ENCODE measurements at regions not wholly inside any gene's neighbourhood (a gene's known extent, or its start where the extent isn't known, plus 50 kb on each side); places are given as distances from the start of the nearest gene placed in this dataset.

DNA sequence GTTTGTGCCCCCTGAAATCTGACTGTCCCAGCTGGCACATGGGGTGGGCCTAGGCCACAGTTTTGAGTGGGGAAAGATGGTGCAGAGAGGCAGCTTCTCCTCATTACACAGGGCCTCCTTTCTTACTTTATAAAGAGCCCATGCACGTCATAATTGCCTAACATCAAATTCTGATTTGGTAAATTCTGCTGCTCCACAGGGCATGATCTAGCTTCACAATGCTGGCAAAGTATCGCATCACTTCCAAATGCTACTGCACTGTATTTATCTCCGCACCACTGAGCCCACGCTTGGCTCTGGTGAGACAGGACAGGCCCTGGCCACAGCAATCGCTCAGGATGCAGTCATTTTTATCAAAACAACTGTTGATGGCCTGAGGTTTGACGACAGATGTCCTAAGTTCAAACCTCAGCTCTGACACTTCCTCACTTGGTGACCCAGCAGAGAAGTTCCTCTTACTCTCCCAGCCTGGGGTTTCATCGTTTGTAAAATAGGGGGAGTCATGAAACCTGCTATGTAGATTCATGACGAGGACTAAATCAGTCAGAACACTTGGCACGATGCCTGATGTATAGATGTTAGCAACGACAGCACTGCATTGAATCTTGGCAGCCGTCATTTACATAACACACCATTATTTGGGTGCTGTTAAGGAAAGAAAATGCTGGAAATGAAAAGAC, 187.9 kb downstream of the TTLL2 start:
- no peak for DNase-seq
- H3K27ac ChIP-seq, result no peak overlapping the region
- no peaks in the 10 kb centered on the region for H3K9me3 ChIP-seq
- intact Hi-C loops (cut with DNase I; ENCODE audit: low total_unique reads) (no loop called here), in situ Hi-C loops (cut with MboI; ENCODE audit: low sequenced_read_pairs in 4 of 4) (no loop called here)
- H3K36me3 ChIP-seq, result no peaks in the 10 kb centered on the region
- no peak for TF ChIP-seq CTCF (IDR thresholded peaks at IDR 0.05 in 4 of 5, conservative IDR thresholded peaks at IDR 0.05 in 1 of 5)
- TF ChIP-seq POLR2A (IDR thresholded peaks at IDR 0.05), result no peak
- H3K4me3 ChIP-seq, result no peak overlapping the region
- H3K27me3 ChIP-seq, result peaks cover 0 to 7% (median 4%) of the 10 kb centered on the region in 3 donors
- no peaks in the 10 kb centered on the region for H3K4me1 ChIP-seq
- no peak for ATAC-seq

DNA sequence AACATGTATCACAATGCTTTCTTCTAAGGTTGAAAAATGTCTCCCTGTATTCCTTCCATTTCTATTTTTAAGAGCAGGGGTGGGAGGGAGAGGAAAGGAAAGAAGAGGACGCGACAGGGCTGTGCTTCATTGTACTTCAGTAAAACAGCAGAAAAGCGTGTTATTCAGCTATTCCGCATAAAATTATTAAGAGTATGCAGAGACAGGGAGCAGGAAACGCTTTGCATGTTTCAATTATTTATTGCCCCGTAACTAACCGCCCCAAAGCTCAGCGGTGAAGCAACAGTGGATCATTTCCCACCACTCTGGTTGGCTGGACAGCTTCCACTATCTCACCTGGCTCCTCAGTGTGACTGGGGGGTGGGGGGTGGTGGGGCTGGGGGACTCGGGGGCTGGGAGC, 188.9 kb downstream of the TTLL2 start:
- in situ Hi-C loops (cut with MboI; ENCODE audit: low sequenced_read_pairs in 4 of 4), result no loop called here
- H3K4me3 ChIP-seq, result no peak overlapping the region
- no peaks in the 10 kb centered on the region for H3K4me1 ChIP-seq
- no peak for ATAC-seq
- peaks cover 0 to 7% (median 4%) of the 10 kb centered on the region in 3 donors for H3K27me3 ChIP-seq
- no peak for DNase-seq
- TF ChIP-seq CTCF (IDR thresholded peaks at IDR 0.05 in 4 of 5, conservative IDR thresholded peaks at IDR 0.05 in 1 of 5) (no peak), POLR2A (IDR thresholded peaks at IDR 0.05) (no peak)
- intact Hi-C loops (cut with DNase I; ENCODE audit: low total_unique reads), result no loop called here
- H3K36me3 ChIP-seq, result no peaks in the 10 kb centered on the region
- H3K27ac ChIP-seq, result no peak overlapping the region
- no peaks in the 10 kb centered on the region for H3K9me3 ChIP-seq

DNA sequence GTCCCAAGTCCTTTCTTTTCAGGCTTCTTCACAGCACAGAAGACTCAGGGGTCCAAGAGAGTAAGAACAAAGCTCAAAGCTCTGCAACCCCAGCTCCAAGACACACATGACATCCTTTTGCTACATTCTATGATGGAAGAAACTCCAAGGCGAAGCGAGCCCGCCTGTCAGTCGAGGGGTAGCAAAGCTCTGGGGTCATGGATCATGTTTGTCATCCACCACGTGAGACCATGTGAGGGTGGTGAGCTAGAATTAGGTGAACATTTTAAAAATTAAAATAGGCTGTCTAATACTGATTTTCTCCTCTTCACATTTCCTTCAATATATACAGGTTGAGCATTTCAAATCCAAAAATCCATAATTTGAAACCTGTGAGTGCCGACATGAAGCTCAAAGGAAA, 189.6 kb downstream of the TTLL2 start:
- TF ChIP-seq CTCF (IDR thresholded peaks at IDR 0.05 in 4 of 5, conservative IDR thresholded peaks at IDR 0.05 in 1 of 5), result no peak
- no peak for TF ChIP-seq POLR2A (IDR thresholded peaks at IDR 0.05)
- Histone ChIP-seq H3K9me3 (no peaks in the 10 kb centered on the region), H3K27me3 (peaks cover 0 to 4% (median 4%) of the 10 kb centered on the region in 3 donors), H3K36me3 (no peaks in the 10 kb centered on the region), H3K27ac (no peak overlapping the region), H3K4me3 (no peak overlapping the region), H3K4me1 (no peaks in the 10 kb centered on the region)
- no peak for DNase-seq
- no peak for ATAC-seq
- in situ Hi-C loops (cut with MboI; ENCODE audit: low sequenced_read_pairs in 4 of 4), result no loop called here
- intact Hi-C loops (cut with DNase I; ENCODE audit: low total_unique reads), result no loop called here

- no peak overlapping the region for H3K27ac ChIP-seq
- no peak for ATAC-seq
- in situ Hi-C loops (cut with MboI; ENCODE audit: low sequenced_read_pairs in 4 of 4), result no loop called here
- no peaks in the 10 kb centered on the region for H3K27me3 ChIP-seq
- no peak for TF ChIP-seq CTCF (IDR thresholded peaks at IDR 0.05 in 4 of 5, conservative IDR thresholded peaks at IDR 0.05 in 1 of 5)
- TF ChIP-seq POLR2A (IDR thresholded peaks at IDR 0.05), result no peak
- H3K36me3 ChIP-seq, result no peaks in the 10 kb centered on the region
- intact Hi-C loops (cut with DNase I; ENCODE audit: low total_unique reads), result no loop called here
- H3K4me3 ChIP-seq, result no peak overlapping the region
- no peaks in the 10 kb centered on the region for H3K9me3 ChIP-seq
- DNase-seq, result no peak
- H3K4me1 ChIP-seq, result no peaks in the 10 kb centered on the region
These were observed 191.1 kb downstream of the TTLL2 start for GRCh38 chr6:167515873-167516507.
